ENCODE measurements at regions not wholly inside any gene's neighbourhood (a gene's known extent, or its start where the extent isn't known, plus 50 kb on each side); places are given as distances from the start of the nearest gene placed in this dataset.

- Histone ChIP-seq H3K9ac (ENCODE audit: low read depth, low read length) (no peak overlapping the region), H3K9me3 (ENCODE audit: insufficient read depth, low read depth, low read length) (no peaks in the 10 kb centered on the region), H3K4me1 (ENCODE audit: insufficient read depth, low read length) (peaks cover 3% of the 10 kb centered on the region; the same call in 1 of the 2 replicates), H3K4me3 (ENCODE audit: low read length) (no peak overlapping the region), H3K27me3 (ENCODE audit: insufficient read depth, low read length) (no peaks in the 10 kb centered on the region), H3K36me3 (ENCODE audit: insufficient read depth, low read length) (no peaks in the 10 kb centered on the region), H3K27ac (ENCODE audit: low read depth, low read length) (no peak overlapping the region)
- WGBS = 86% methylated on average over 10 of the region's 10 CpGs
Measured at GRCh38 chr20:50284811-50285375, 94.3 kb downstream of the CEBPB start.

GRCh38 chr20:50285376-50286173 is 94.9 kb downstream of the CEBPB start:
- no peaks in the 10 kb centered on the region for H3K27me3 ChIP-seq (ENCODE audit: insufficient read depth, low read length)
- H3K4me3 ChIP-seq (ENCODE audit: low read length) = no peak overlapping the region
- no peaks in the 10 kb centered on the region for H3K36me3 ChIP-seq (ENCODE audit: insufficient read depth, low read length)
- peaks cover 3% of the 10 kb centered on the region; the same call in 1 of the 2 replicates for H3K4me1 ChIP-seq (ENCODE audit: insufficient read depth, low read length)
- H3K9me3 ChIP-seq (ENCODE audit: insufficient read depth, low read depth, low read length) = no peaks in the 10 kb centered on the region
- H3K9ac ChIP-seq (ENCODE audit: low read depth, low read length) = no peak overlapping the region
- no peak overlapping the region for H3K27ac ChIP-seq (ENCODE audit: low read depth, low read length)
- 88% methylated on average over 21 of the region's 21 CpGs for WGBS

GRCh38 chr20:50286174-50286511 is 95.5 kb downstream of the CEBPB start:
- H3K4me1 ChIP-seq (ENCODE audit: insufficient read depth, low read length) = peaks cover 3% of the 10 kb centered on the region; the same call in 1 of the 2 replicates
- H3K9me3 ChIP-seq (ENCODE audit: insufficient read depth, low read depth, low read length) = no peaks in the 10 kb centered on the region
- H3K27ac ChIP-seq (ENCODE audit: low read depth, low read length) = no peak overlapping the region
- no peak overlapping the region for H3K4me3 ChIP-seq (ENCODE audit: low read length)
- no peaks in the 10 kb centered on the region for H3K27me3 ChIP-seq (ENCODE audit: insufficient read depth, low read length)
- no peak overlapping the region for H3K9ac ChIP-seq (ENCODE audit: low read depth, low read length)
- H3K36me3 ChIP-seq (ENCODE audit: insufficient read depth, low read length) = no peaks in the 10 kb centered on the region
- 93% methylated on average over 9 of the region's 9 CpGs for WGBS

- H3K27ac ChIP-seq (ENCODE audit: low read depth, low read length) = no peak overlapping the region
- no peak overlapping the region for H3K4me3 ChIP-seq (ENCODE audit: low read length)
- peaks cover 3% of the 10 kb centered on the region; the same call in 1 of the 2 replicates for H3K4me1 ChIP-seq (ENCODE audit: insufficient read depth, low read length)
- no peaks in the 10 kb centered on the region for H3K36me3 ChIP-seq (ENCODE audit: insufficient read depth, low read length)
- no peaks in the 10 kb centered on the region for H3K27me3 ChIP-seq (ENCODE audit: insufficient read depth, low read length)
- H3K9ac ChIP-seq (ENCODE audit: low read depth, low read length) = no peak overlapping the region
- no peaks in the 10 kb centered on the region for H3K9me3 ChIP-seq (ENCODE audit: insufficient read depth, low read depth, low read length)
- 86% methylated on average over 11 of the region's 11 CpGs for WGBS
Measured at GRCh38 chr20:50286609-50287008, 96.0 kb downstream of the CEBPB start.

- WGBS = 96% methylated on average over 4 of the region's 4 CpGs
- no peaks in the 10 kb centered on the region for H3K9me3 ChIP-seq (ENCODE audit: insufficient read depth, low read depth, low read length)
- no peak overlapping the region for H3K27ac ChIP-seq (ENCODE audit: low read depth, low read length)
- no peak overlapping the region for H3K9ac ChIP-seq (ENCODE audit: low read depth, low read length)
- no peaks in the 10 kb centered on the region for H3K36me3 ChIP-seq (ENCODE audit: insufficient read depth, low read length)
- no peaks in the 10 kb centered on the region for H3K27me3 ChIP-seq (ENCODE audit: insufficient read depth, low read length)
- peaks cover 3% of the 10 kb centered on the region; the same call in 1 of the 2 replicates for H3K4me1 ChIP-seq (ENCODE audit: insufficient read depth, low read length)
- H3K4me3 ChIP-seq (ENCODE audit: low read length) = no peak overlapping the region
Measured at GRCh38 chr20:50287512-50287911, 96.9 kb downstream of the CEBPB start.

GRCh38 chr20:50288128-50288623 is 97.5 kb downstream of the CEBPB start:
- WGBS = 87% methylated on average over 6 of the region's 6 CpGs
- Histone ChIP-seq H3K36me3 (ENCODE audit: insufficient read depth, low read length) (no peaks in the 10 kb centered on the region), H3K9ac (ENCODE audit: low read depth, low read length) (no peak overlapping the region), H3K4me1 (ENCODE audit: insufficient read depth, low read length) (peaks cover 8% of the 10 kb centered on the region; the same call in 1 of the 2 replicates), H3K27ac (ENCODE audit: low read depth, low read length) (no peak overlapping the region), H3K9me3 (ENCODE audit: insufficient read depth, low read depth, low read length) (no peaks in the 10 kb centered on the region), H3K27me3 (ENCODE audit: insufficient read depth, low read length) (no peaks in the 10 kb centered on the region), H3K4me3 (ENCODE audit: low read length) (no peak overlapping the region)

GRCh38 chr20:50289581-50289980 is 99.0 kb downstream of the CEBPB start:
- H3K36me3 ChIP-seq (ENCODE audit: insufficient read depth, low read length) = no peaks in the 10 kb centered on the region
- H3K4me3 ChIP-seq (ENCODE audit: low read length) = no peak overlapping the region
- peaks cover 8% of the 10 kb centered on the region; the same call in 1 of the 2 replicates for H3K4me1 ChIP-seq (ENCODE audit: insufficient read depth, low read length)
- H3K9me3 ChIP-seq (ENCODE audit: insufficient read depth, low read depth, low read length) = no peaks in the 10 kb centered on the region
- 89% methylated on average over 10 of the region's 10 CpGs for WGBS
- H3K9ac ChIP-seq (ENCODE audit: low read depth, low read length) = no peak overlapping the region
- H3K27ac ChIP-seq (ENCODE audit: low read depth, low read length) = no peak overlapping the region
- H3K27me3 ChIP-seq (ENCODE audit: insufficient read depth, low read length) = no peaks in the 10 kb centered on the region

- no peak overlapping the region for H3K9ac ChIP-seq (ENCODE audit: low read depth, low read length)
- H3K27me3 ChIP-seq (ENCODE audit: insufficient read depth, low read length) = no peaks in the 10 kb centered on the region
- H3K4me1 ChIP-seq (ENCODE audit: insufficient read depth, low read length) = peaks cover 8% of the 10 kb centered on the region; the same call in 1 of the 2 replicates
- 98% methylated on average over 9 of the region's 12 CpGs for WGBS
- no peak overlapping the region for H3K4me3 ChIP-seq (ENCODE audit: low read length)
- no peaks in the 10 kb centered on the region for H3K36me3 ChIP-seq (ENCODE audit: insufficient read depth, low read length)
- no peaks in the 10 kb centered on the region for H3K9me3 ChIP-seq (ENCODE audit: insufficient read depth, low read depth, low read length)
- H3K27ac ChIP-seq (ENCODE audit: low read depth, low read length) = no peak overlapping the region
Measured at GRCh38 chr20:50290112-50290511, 99.5 kb downstream of the CEBPB start.

- no peaks in the 10 kb centered on the region for H3K27me3 ChIP-seq (ENCODE audit: insufficient read depth, low read length)
- no peak overlapping the region for H3K27ac ChIP-seq (ENCODE audit: low read depth, low read length)
- H3K9me3 ChIP-seq (ENCODE audit: insufficient read depth, low read depth, low read length) = no peaks in the 10 kb centered on the region
- no peak overlapping the region for H3K9ac ChIP-seq (ENCODE audit: low read depth, low read length)
- no peaks in the 10 kb centered on the region for H3K36me3 ChIP-seq (ENCODE audit: insufficient read depth, low read length)
- 85% methylated on average over 5 of the region's 5 CpGs for WGBS
- H3K4me1 ChIP-seq (ENCODE audit: insufficient read depth, low read length) = peaks cover 8% of the 10 kb centered on the region; the same call in 1 of the 2 replicates
- H3K4me3 ChIP-seq (ENCODE audit: low read length) = no peak overlapping the region
Measured at GRCh38 chr20:50290808-50291207, 100.2 kb downstream of the CEBPB start.

GRCh38 chr20:50291254-50292078 is 100.8 kb downstream of the CEBPB start:
- Histone ChIP-seq H3K4me3 (ENCODE audit: low read length) (no peak overlapping the region), H3K9ac (ENCODE audit: low read depth, low read length) (no peak overlapping the region), H3K9me3 (ENCODE audit: insufficient read depth, low read depth, low read length) (no peaks in the 10 kb centered on the region), H3K36me3 (ENCODE audit: insufficient read depth, low read length) (no peaks in the 10 kb centered on the region), H3K27ac (ENCODE audit: low read depth, low read length) (no peak overlapping the region), H3K27me3 (ENCODE audit: insufficient read depth, low read length) (no peaks in the 10 kb centered on the region), H3K4me1 (ENCODE audit: insufficient read depth, low read length) (peaks cover 5% of the 10 kb centered on the region; the same call in 1 of the 2 replicates)
- WGBS = 91% methylated on average over 16 of the region's 16 CpGs
